ENCODE measurements at regions not wholly inside any gene's neighbourhood (a gene's known extent, or its start where the extent isn't known, plus 50 kb on each side); places are given as distances from the start of the nearest gene placed in this dataset.

DNA sequence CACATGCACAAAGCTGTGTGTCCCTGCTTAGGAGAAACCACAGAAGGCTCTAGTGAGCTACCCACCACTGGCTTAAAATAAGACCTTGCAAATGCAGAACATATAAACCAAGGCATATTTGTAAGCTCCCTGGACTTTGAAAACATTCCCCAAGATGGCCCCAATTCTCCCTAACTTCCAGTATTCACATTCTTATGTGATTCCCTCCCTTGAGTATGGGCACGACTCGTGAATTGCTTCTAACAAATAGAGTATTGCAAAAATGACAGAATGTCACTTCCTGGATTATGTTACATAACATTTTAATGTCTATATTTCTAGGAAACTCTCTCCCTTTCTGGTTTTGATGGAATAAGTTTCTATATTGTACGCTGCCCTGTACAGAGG lies 131.8 kb upstream of the MCTP2 start:
- TF ChIP-seq, protein P1, sequence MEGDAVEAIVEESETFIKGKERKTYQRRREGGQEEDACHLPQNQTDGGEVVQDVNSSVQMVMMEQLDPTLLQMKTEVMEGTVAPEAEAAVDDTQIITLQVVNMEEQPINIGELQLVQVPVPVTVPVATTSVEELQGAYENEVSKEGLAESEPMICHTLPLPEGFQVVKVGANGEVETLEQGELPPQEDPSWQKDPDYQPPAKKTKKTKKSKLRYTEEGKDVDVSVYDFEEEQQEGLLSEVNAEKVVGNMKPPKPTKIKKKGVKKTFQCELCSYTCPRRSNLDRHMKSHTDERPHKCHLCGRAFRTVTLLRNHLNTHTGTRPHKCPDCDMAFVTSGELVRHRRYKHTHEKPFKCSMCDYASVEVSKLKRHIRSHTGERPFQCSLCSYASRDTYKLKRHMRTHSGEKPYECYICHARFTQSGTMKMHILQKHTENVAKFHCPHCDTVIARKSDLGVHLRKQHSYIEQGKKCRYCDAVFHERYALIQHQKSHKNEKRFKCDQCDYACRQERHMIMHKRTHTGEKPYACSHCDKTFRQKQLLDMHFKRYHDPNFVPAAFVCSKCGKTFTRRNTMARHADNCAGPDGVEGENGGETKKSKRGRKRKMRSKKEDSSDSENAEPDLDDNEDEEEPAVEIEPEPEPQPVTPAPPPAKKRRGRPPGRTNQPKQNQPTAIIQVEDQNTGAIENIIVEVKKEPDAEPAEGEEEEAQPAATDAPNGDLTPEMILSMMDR (IDR thresholded peaks at IDR 0.05): no peak
- TF ChIP-seq POLR2A (IDR thresholded peaks at IDR 0.05): no peak
